Gastroesophageal sphincter (tissue), 4 donors: ENCODE measurements at regions not wholly inside any gene's neighbourhood (a gene's known extent, or its start where the extent isn't known, plus 50 kb on each side); places are given as distances from the start of the nearest gene placed in this dataset.

Source experiments
- ATAC-seq: fragments of 150-250 bp; one replicate; pipeline ENCODE4 v1.9.1; 2016; ENCODE audit warnings: mild to moderate bottlenecking, moderate library complexity
- H3K27ac ChIP-seq, 4 donors: fragments of 200-600 bp; sonication (generic) in 3 of 4; 1 replicate in 3 of 4; 2 replicates in 1 of 4; pipeline ENCODE4 v1.5.1; 2016 to 2019
- H3K27me3 ChIP-seq: fragments of 200-600 bp; sonication (generic); one replicate; pipeline ENCODE4 v1.5.1; 2019
- H3K36me3 ChIP-seq, 2 donors: fragments of 200-600 bp; sonication (generic); one replicate each; pipeline ENCODE4 v1.5.1; 2019; ENCODE audit warnings: control low read depth in 1 of 2
- H3K4me1 ChIP-seq, 3 donors: fragments of 200-600 bp; sonication (generic); 1 replicate in 2 of 3; 2 replicates in 1 of 3; pipeline ENCODE4 v1.5.1; 2016 to 2019; ENCODE audit warnings: control low read depth in 2 of 3
- H3K4me3 ChIP-seq, 2 donors: fragments of 200-600 bp; sonication (generic); one replicate each; pipeline ENCODE4 v1.5.1; 2019; ENCODE audit warnings: mild to moderate bottlenecking in 1 of 2, moderate library complexity in 1 of 2
- H3K9me3 ChIP-seq, 3 donors: fragments of 200-600 bp; sonication (generic); one replicate each; pipeline ENCODE4 v1.5.1; 2017 to 2019; ENCODE audit warnings: control low read depth in 2 of 3
- EP300 ChIP-seq: sonication (generic); formaldehyde crosslinking; IDR thresholded peaks from one replicate; pipeline ENCODE4 v1.6.1; 2017; ENCODE audit warnings: antibody characterized with exemption, mild to moderate bottlenecking
- POLR2A ChIP-seq, 2 donors: fragments of 450-650 bp; IDR thresholded peaks; one replicate each; pipeline ENCODE4 v1.6.1; 2017; ENCODE audit warnings: antibody characterized with exemption in 2 of 2, mild to moderate bottlenecking in 2 of 2, moderate library complexity in 1 of 2
- POLR2AphosphoS5 ChIP-seq: sonication (generic); formaldehyde crosslinking; IDR thresholded peaks from one replicate; pipeline ENCODE4 v1.6.1; 2017; ENCODE audit warnings: antibody characterized with exemption
- WGBS, 2 donors: methylation state at CpG; one replicate each; pipeline ENCODE4 v1.1.5; 2018; ENCODE audit warnings: low coverage in 1 of 2; 5-methylcytosine and 5-hydroxymethylcytosine counted together
- TF ChIP-seq, protein P1 (sequence below), 4 experiments: fragments of 200-600 bp in 2 of 4; fragments of 450-650 bp in 2 of 4; sonication (generic) in 1 of 4; IDR thresholded peaks; one replicate each; pipeline ENCODE4 v1.5.1; 2017 to 2019; ENCODE audit warnings: antibody characterized with exemption in 4 of 4, mild to moderate bottlenecking in 2 of 4, moderate library complexity in 2 of 4

DNA sequence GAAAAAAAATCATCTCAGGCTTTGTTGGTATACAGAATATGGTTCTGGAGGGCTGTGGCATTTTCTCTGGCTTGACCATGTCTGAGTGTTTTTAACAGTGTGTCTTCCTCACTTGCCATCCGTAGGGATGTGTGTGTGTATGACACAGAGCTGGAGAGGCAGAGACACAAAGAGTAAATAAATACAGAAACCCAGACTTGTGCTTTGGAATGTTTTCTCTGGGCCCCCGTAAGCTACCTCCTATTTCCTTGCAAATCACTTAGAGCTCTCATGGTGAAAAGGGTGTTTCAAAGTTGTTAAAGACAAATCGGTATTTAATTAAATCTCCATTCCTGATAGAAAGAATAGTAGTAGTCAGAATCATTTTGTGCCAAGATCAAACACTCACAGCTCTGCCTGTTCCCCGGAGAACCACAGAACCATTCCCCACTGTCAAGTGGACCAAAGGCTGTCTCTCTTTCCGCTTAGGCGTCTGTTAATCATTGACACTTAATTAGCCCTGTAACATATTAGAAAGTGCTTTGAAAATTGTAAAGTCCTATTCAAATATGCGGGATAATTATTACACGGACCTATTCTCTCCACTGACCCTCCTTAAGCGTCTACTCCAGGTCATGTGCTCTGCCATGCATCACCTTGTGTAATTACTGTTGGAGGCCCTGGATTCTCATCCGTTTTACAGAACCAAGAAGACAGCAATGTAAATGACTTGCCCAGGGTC is 313.6 kb upstream of the TLE3 start:
- TF ChIP-seq POLR2A (IDR thresholded peaks at IDR 0.05) (no peak), EP300 (no peak)
- ATAC-seq, result no peak
- Histone ChIP-seq H3K27ac (no peak overlapping the region), H3K4me1 (no peaks in the 10 kb centered on the region), H3K36me3 (no peaks in the 10 kb centered on the region), H3K27me3 (peaks cover 17% of the 10 kb centered on the region), H3K9me3 (peaks cover 0 to 28% (median 0%) of the 10 kb centered on the region in 3 donors), H3K4me3 (no peak overlapping the region)
- 84 to 87% methylated on average over 9 to 10 of the region's 10 CpGs for WGBS, 2 donors

DNA sequence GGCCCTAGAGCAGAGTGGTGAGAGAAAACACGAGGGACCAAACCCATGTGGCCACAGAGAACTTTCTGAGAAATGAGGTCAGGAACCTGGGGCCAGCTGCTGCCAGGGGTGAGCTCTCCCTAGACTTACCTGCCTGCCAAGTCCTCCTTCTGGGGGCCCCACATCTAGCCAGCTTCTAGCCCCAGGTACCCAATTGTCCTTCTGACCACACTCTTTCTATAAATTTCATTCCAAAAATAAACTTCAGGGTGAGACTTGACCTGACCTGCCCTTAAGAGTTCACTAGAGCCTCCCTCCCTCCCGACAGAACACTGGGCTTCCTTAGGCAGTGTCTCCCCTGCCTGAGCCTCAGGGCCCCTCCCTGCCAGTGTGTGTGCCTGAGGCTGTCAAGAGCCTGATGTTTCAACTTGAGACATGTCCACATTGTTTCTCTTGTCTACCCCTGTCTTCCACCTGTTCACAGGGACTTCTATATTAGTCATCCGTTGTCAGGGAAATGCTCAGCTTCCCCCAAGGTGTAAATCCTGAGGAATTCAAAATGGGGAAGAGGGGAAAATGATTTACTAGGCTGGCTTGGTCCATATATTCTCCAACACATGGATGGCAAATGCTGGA is 312.8 kb upstream of the TLE3 start:
- WGBS, 2 donors, result 69 to 78% methylated on average over 2 to 3 of the region's 3 CpGs
- no peak for TF ChIP-seq POLR2A (IDR thresholded peaks at IDR 0.05)
- TF ChIP-seq, protein P1, sequence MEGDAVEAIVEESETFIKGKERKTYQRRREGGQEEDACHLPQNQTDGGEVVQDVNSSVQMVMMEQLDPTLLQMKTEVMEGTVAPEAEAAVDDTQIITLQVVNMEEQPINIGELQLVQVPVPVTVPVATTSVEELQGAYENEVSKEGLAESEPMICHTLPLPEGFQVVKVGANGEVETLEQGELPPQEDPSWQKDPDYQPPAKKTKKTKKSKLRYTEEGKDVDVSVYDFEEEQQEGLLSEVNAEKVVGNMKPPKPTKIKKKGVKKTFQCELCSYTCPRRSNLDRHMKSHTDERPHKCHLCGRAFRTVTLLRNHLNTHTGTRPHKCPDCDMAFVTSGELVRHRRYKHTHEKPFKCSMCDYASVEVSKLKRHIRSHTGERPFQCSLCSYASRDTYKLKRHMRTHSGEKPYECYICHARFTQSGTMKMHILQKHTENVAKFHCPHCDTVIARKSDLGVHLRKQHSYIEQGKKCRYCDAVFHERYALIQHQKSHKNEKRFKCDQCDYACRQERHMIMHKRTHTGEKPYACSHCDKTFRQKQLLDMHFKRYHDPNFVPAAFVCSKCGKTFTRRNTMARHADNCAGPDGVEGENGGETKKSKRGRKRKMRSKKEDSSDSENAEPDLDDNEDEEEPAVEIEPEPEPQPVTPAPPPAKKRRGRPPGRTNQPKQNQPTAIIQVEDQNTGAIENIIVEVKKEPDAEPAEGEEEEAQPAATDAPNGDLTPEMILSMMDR (IDR thresholded peaks at IDR 0.05), result no peak
- no peak for TF ChIP-seq POLR2AphosphoS5
- TF ChIP-seq EP300, result no peak
- ATAC-seq, result no peak
- peaks cover 0 to 31% (median 0%) of the 10 kb centered on the region in 3 donors for H3K9me3 ChIP-seq
- H3K4me3 ChIP-seq, result no peak overlapping the region
- H3K4me1 ChIP-seq, result no peaks in the 10 kb centered on the region
- no peaks in the 10 kb centered on the region for H3K36me3 ChIP-seq
- peaks cover 11% of the 10 kb centered on the region for H3K27me3 ChIP-seq
- H3K27ac ChIP-seq, result no peak overlapping the region

DNA sequence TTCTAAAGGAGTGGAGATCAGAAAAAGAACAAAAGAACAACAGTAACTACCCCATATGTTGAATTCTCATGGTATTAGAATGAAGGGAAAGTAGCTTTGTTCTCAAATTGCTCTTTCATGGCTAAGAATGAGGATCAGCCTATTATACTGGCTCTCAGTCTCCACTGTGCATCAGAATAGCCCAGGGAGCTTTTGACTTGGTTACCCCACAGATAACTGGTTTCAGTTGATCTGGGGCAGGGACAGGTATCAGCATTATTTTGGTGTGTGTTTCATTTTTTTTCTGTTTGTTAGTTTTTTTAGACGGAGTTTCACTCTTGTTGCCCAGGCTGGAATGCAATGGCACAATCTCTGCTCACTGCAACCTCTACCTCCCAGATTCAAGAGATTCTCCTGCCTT is 311.7 kb upstream of the TLE3 start:
- TF ChIP-seq EP300 (no peak), POLR2A (IDR thresholded peaks at IDR 0.05) (no peak), POLR2AphosphoS5 (no peak)
- TF ChIP-seq, protein P1 (IDR thresholded peaks at IDR 0.05), result no peak
- no peaks in the 10 kb centered on the region for H3K36me3 ChIP-seq
- no peak for ATAC-seq
- WGBS, 2 donors, result 100% methylated on average over 1 of the region's 1 CpG
- no peak overlapping the region for H3K27ac ChIP-seq
- no peaks in the 10 kb centered on the region for H3K4me1 ChIP-seq
- H3K4me3 ChIP-seq, result no peak overlapping the region
- peaks cover 7% of the 10 kb centered on the region for H3K27me3 ChIP-seq
- peaks cover 0 to 31% (median 0%) of the 10 kb centered on the region in 3 donors for H3K9me3 ChIP-seq

DNA sequence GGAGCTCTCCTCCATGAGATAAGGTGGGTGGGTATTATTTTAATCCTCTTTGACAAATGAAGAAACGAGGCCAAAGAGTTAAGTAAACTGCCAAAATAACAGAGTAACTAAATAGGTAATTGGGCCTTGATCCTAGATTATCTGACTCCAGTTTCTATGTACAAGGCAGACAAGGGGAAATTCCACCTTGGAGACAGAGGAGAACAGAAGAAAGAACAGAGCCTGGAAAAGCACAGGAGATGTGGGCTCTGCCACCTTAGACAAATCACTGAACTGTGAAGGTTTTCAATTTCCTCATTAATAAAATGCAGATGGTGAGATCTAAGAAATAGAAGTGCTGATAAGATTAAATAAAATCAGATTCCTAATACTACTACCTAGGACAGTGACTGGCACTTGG is 310.2 kb upstream of the TLE3 start:
- no peak overlapping the region for H3K27ac ChIP-seq
- H3K4me1 ChIP-seq, result no peaks in the 10 kb centered on the region
- H3K9me3 ChIP-seq, result peaks cover 0 to 31% (median 0%) of the 10 kb centered on the region in 3 donors
- TF ChIP-seq, protein P1 (IDR thresholded peaks at IDR 0.05), result no peak
- TF ChIP-seq EP300 (no peak), POLR2AphosphoS5 (no peak), POLR2A (IDR thresholded peaks at IDR 0.05) (no peak)
- H3K27me3 ChIP-seq, result peaks cover 15% of the 10 kb centered on the region
- WGBS, 2 donors, result 73% methylated on average over 1 of the region's 1 CpG; no CpG with 5 or more reads in 1 of the 2 donors
- no peaks in the 10 kb centered on the region for H3K36me3 ChIP-seq
- no peak for ATAC-seq
- H3K4me3 ChIP-seq, result no peak overlapping the region

GRCh38 chr15:70407336-70407670 is 309.6 kb upstream of the TLE3 start:
- Histone ChIP-seq H3K27ac (no peak overlapping the region), H3K9me3 (peaks cover 0 to 31% (median 0%) of the 10 kb centered on the region in 3 donors), H3K4me3 (no peak overlapping the region), H3K36me3 (no peaks in the 10 kb centered on the region), H3K4me1 (no peaks in the 10 kb centered on the region), H3K27me3 (peaks cover 16% of the 10 kb centered on the region)
- no peak for ATAC-seq
- TF ChIP-seq POLR2A (IDR thresholded peaks at IDR 0.05) (no peak), POLR2AphosphoS5 (no peak), EP300 (no peak)
- TF ChIP-seq, protein P1 (IDR thresholded peaks at IDR 0.05), result no peak
- WGBS, 2 donors, result 67 to 86% methylated on average over 6 to 7 of the region's 7 CpGs
